RWPE1 (cell line): ENCODE measurements at regions not wholly inside any gene's neighbourhood (a gene's known extent, or its start where the extent isn't known, plus 50 kb on each side); places are given as distances from the start of the nearest gene placed in this dataset.

Experiments used
- CTCF ChIA-PET: fragments of 350-600 bp; sonication (Branson Sonifier 250); formaldehyde crosslinking; extraction: SDS; loops from one replicate; lab custom pipeline; 2021; lab: Yijun Ruan, JAX
- POLR2A ChIA-PET: fragments of 400-600 bp; formaldehyde crosslinking; extraction: SDS; loops from one replicate; lab custom pipeline; 2020; ENCODE audit warnings: antibody characterized with exemption; ENCODE audit not compliant: low non-redundant PET; lab: Yijun Ruan, JAX
- DNase-seq: peaks from one replicate; pipeline ENCODE4 v3.0.0; 2012; ENCODE audit warnings: low spot score
- H3K27ac ChIP-seq: fragments of 450-650 bp; 2 replicates; pipeline ENCODE4 v1.5.1; 2017
- CTCF ChIP-seq: fragments of 450-650 bp; conservative IDR thresholded peaks from 2 replicates; pipeline ENCODE4 v1.5.1; 2017; ENCODE audit warnings: low read depth, mild to moderate bottlenecking

DNA sequence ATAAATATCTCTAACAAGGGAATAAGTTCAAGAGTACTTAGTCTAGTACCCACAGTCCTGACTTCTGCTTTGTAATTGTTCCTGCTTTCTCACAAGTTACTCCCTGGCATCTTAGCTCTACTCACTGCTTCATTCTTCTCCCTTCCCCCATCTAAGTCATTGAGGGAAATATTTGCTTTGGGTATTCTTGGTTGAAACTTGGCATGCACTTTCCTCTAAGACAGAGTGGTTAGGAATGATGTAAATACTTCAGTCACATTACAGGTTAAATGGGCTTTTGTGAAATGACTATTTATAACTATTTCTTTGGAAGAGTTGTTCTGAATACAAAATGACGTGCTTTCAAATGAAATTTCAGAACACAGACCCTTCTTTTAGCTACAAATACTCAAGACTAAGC is 67.7 kb upstream of the PLEKHG1 start:
- TF ChIP-seq CTCF = no peak
- no peak for DNase-seq
- ChIA-PET POLR2A (no interaction called here), CTCF (no interaction called here)
- no peak overlapping the region for H3K27ac ChIP-seq

DNA sequence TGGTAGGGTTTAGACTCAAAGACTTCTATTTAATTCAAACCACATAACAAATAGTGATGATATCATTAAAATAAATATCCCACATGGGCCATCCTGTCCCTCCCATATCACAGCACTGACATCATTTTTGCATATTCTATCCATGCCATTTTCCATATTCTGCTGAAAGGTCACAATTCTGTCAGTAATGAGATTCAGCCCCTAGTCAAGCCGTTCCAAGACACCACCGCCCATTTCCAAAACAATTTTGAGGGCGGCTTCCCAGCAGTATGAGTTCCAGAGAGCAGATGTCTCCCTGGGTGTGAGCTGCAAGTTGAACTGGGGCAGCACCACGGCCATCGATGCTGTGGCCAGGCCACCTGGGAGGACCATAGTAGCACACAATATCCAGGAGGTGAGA is 65.1 kb upstream of the PLEKHG1 start:
- TF ChIP-seq CTCF = no peak
- ChIA-PET CTCF (no interaction called here), POLR2A (no interaction called here)
- H3K27ac ChIP-seq = no peak overlapping the region
- DNase-seq = no peak

- no peak for DNase-seq
- no peak overlapping the region for H3K27ac ChIP-seq
- ChIA-PET CTCF (no interaction called here), POLR2A (no interaction called here)
- TF ChIP-seq CTCF = no peak
These were observed 64.4 kb upstream of the PLEKHG1 start for GRCh38 chr6:150535151-150535804.

DNA sequence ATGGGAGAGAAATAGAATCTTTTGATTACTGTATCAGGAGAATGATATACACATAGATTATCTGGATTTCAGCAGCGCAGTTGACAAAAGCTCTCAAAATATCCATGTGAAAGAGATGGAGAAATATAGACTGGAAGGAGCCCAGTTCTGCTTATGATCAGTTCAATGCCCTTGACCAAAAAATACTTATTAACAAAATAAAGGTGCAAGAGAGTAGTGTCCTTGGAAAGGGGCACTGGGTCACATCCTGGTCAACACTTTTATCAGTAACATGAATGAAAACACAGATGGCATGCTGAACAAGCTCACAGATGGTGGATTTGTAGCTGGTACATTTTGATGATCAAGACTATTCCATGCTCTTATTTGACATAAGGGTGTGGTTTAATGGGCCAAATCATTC is 63.9 kb upstream of the PLEKHG1 start:
- POLR2A ChIA-PET = no interaction called here
- no peak overlapping the region for H3K27ac ChIP-seq
- CTCF ChIA-PET = no interaction called here
- DNase-seq = no peak
- no peak for TF ChIP-seq CTCF

- H3K27ac ChIP-seq = no peak overlapping the region
- CTCF ChIA-PET = no interaction called here
- POLR2A ChIA-PET = no interaction called here
- TF ChIP-seq CTCF = no peak
- DNase-seq = no peak
These were observed 62.9 kb upstream of the PLEKHG1 start for GRCh38 chr6:150536835-150537234.

DNA sequence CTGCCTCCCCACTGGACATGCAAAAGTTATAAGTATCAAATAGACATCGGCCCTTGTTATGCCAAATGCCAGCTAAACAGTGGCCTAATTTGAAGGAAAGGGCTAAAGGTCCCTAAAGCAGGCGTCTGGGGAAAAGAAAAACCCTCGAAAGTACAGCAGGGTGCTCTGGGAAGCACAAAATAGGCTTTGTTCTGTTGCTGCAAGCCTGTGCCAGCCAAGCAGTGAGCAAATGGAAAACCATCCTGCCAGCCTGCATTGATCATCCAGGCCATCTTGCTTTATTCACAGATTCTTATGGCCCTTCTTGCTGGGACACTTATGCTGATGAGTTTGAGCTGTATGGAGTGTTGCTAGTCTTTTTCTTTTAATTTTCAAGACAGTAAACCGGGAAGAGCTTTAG is 62.2 kb upstream of the PLEKHG1 start:
- TF ChIP-seq CTCF = no peak
- DNase-seq = no peak
- POLR2A ChIA-PET = no interaction called here
- CTCF ChIA-PET = no interaction called here
- no peak overlapping the region for H3K27ac ChIP-seq
